Muscle of arm (tissue), 1 donor: ENCODE measurements at regions not wholly inside any gene's neighbourhood (a gene's known extent, or its start where the extent isn't known, plus 50 kb on each side); places are given as distances from the start of the nearest gene placed in this dataset.

Experiments used
- DNase-seq: peaks from one replicate; pipeline ENCODE4 v3.0.0-alpha.2; 2013

DNA sequence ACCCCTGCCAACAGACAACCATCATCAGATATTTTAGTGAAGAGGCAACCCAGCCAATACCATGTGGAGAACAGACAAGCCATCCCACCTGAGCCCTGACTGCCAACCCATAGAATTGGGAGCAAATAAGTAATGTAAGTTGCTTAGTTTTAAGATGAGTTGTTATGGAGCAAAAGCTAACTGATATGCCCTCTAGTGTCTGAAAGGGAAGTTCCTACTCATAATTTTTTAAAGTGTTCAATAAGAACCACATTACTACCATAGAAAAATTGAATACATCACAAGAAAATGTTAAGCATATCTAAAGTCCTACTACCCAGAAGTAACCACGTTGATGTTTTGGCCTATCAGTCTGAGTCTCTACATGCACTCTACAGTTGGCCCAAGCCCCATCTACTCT, 50.8 kb upstream of the SLC36A4 start:
- DNase-seq, result no peak

DNA sequence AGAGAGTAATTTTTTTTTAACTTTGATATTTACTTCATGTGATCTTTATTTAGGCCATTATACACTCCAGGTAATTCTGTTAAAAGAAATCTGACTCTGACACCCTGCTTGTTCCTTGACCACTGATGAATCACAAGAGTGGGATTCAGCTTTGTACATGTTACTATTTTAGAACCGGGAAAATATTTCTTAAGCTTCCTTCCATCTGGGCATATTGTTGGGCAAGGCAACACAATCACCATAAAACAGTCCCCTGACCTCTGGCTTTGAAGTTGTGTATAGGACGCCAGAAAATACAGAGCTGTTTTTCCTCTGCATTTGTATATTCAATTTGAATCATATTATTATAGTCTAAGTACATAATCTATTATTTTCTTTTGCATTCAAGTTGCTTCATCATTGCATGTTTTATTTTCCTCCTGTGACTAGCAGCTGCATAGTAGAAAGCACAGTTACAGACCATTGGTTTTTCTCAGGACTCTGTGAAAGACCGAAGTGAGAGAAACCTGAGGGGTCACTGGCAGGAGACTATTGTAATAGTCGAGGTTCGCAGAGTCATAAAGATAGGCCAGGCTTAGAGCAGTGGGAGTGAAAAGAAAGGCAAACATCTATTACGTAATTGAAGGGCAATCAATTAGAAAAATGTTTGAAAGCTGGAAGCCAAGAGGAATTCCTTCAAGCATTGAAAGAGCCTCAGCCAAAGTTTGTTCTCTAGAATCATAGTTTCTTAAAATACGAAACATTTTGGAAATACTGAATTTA, 51.8 kb upstream of the SLC36A4 start:
- peak; percentile 14 for DNase-seq

DNA sequence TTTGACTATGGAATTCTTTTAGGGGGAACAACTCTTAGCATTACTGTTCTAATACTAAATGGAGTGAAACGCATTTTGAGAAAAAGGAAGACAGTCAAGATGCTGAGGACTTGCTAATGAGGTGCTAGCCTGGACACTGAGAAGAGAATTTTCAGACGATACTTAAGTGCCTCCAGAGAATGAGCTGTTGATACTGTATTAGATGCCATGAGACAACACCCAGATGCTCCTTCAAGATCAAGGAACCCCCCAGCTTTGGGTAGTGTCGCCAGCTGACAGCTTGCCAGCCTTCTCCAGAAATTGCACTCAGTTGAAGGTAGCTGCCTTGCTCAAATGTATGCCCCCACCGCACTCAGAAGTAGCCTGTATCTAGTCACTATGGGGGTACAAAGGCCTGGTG, 52.5 kb upstream of the SLC36A4 start:
- DNase-seq, result no peak

DNA sequence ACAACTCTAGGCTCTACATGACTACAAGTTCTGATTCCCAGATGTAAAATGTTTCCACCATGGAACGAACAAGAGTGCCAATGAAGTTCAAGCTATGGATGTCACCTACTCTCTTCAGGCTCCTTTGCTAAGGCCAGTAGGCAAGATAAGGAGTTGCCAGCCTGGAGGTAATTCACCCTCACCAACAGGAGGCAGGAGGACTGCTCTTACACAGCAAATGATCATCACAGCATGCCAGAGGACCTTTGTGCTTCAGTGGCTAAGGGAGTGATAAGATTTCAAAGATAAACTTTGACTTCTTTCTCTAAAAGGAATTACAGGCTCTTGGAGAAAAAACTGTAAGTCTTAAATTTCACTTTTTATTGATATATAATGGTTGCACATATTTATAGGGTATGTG, 54.1 kb upstream of the SLC36A4 start:
- DNase-seq, result no peak

DNA sequence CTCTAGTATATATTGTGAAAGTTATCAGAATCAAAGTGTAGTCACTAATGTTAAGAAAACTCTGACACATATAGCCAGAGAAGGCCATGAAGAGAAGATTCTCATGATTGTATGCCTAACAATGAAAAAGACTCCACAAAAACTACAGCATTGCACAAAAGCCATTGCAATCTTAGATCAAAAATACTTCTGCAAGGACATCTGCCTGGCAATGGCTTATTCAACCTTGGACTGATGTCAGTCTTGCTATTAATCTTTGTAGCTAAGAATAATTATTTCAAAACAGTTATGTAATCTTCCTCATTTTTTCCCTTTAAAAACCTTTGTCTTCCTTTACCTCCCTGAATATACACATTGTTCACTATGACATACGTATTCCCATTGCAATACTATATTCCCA, 55.3 kb upstream of the SLC36A4 start:
- DNase-seq, result no peak

DNA sequence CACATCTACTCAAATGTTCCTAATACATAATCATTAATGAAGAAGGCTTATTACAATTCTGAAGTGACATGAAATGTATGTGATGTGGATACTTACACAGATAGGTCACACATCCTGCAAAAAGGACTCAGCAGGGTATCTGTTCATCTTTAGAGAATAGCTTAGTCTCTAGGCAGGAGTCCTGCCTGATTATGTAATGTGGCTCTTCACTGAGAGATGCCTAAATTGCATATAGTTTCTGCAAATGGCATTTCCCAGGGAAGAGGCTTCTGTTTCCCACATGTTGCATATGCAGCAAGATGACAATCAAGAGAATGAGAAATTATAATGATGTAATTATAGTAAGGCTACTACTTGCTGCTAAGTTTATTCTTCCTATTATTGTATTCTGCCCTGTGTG, 58.8 kb upstream of the SLC36A4 start:
- DNase-seq, result no peak

DNA sequence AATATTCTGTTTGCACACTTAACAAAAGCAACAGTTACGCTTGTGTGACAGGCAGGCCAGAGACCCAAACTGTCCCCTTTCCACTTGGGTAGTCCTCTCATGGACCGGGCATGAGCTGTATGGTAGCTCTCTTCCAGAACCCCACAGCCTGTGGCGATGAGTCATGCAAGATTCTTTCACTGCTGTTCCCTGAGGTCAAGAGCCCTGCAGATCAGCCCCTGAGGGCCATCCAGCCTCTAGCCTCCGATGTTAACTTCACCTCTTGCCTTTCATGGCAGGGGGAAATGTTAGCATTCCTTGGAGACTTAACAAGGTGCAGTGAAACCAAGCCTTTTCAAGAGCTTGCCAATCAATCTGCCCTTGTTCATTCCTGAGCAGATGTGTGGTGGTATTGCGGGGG, 63.2 kb upstream of the DEUP1 start:
- DNase-seq, result no peak

DNA sequence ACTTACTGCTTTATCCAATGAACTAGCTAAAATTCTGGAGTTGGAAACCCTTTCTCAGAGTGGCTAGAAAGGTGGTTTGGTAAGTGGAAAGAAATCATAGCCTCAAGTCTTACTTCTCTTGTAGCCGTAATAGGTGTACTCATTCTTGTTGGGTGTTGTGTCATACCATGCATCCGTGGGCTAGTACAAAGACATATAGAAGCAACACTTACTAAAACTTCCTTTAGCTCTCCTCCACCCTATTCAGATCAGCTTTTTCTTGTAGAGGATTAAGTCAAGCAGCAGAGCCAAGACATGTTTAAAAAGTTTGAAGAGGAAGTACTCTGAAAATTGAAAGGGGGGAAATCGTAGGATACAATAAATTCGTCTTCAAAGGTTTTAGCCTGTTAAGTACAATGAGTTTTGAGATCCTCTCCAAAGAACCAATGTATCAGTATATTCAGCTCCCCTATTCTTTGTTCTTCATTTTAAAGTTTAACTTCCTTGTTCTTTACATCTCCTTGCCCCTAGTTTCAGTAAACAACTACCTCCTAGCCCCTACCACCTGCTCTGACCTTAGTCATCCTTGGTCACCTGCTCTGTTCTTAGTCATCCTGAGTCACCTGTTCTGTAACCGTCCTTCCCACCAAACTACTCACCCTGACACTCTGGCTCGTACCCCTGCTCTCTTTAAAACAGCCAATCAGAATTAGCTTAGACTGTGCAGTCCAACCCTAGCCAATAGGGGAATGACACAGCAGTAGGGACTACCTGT, 62.1 kb upstream of the DEUP1 start:
- no peak for DNase-seq

DNA sequence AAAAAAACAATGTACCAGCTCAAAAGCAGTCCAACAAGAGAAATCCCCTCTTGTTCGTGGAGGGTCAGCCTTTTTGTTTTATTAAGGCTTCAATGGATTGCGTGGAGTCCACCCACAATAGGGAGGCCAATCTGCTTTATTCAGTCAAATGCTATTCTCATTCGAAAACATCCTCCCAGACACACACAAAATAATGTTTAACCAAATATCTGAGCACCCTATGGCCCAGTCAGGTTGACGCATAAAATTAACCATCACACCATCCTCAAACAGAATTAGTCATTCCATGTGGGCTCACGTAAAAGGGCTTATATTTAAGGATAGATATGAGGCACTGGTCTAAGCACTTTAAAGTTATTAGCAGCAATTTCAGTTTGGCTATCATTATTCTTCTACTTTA, 58.9 kb upstream of the DEUP1 start:
- no peak for DNase-seq

DNA sequence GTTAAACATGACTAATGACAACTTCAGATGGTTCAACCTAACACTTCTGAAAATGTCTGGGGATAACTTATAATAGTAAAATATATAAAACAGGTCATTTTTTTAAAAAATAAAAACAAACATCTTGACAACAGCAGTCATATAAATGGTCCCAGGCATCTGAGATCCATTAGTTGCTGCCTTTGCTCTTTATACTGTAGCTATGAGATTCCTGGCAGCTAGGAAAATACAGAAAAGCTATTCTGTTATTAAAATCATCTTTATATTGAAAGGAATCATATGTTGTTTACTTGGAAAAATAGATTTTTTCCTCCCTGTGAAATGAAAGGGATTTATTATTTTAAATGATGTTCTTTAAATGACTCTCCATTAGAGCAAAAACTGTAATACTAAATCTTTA, 55.7 kb upstream of the DEUP1 start:
- DNase-seq, result peak; percentile 13

DNA sequence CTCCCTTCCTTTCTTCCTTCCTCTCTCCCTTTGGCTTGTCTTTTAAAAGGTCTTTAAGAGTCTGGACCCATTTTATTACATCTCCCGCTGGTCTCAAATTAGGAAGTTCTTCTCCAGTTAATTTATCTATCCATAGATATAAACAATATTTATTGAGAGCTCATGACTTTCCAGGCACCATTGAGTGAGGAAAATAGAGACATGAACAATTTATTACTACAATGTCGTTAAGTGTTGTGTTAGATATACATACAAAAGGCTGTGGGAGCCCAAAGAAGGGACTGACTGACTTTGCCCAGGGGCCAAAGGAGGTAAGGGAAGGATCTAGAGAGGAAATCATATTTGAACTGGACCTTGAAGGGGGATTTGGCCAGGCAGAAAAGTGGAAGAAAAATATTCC, 51.6 kb upstream of the DEUP1 start:
- DNase-seq, result no peak

DNA sequence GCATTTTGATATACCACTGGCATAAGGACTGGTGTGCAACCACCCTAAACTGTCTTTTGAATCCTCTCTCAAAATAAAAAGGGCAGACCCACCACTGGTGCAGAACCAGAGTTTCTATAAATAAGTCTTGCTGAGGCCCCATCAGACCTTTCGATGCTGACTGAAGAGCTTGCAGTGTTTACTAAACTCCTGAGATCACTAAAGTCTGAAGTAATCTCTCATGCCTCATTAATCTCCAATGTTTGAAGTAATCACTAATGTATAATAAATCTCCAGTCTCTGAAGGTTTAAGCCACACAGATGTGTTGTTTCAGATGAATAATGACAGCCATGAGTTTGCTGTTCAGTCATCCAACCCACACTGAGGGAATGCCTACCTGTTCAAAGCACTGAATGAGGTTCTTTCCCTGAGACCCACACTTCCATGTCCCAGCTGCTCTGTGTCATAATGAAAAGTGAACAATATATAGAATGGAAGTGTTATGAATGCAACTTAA, 50.6 kb upstream of the DEUP1 start:
- no peak for DNase-seq
